ENCODE measurements at regions not wholly inside any gene's neighbourhood (a gene's known extent, or its start where the extent isn't known, plus 50 kb on each side); places are given as distances from the start of the nearest gene placed in this dataset.

- H3K27ac ChIP-seq (ENCODE audit: low read depth, low read length), result no peak overlapping the region
- H3K4me2 ChIP-seq (ENCODE audit: low read depth, low read length, poor library complexity, severe bottlenecking), result no peak overlapping the region
- H3K79me2 ChIP-seq (ENCODE audit: insufficient read depth, low read length), result no peaks in the 10 kb centered on the region
Measured at GRCh38 chr1:93815366-93816110, 63.5 kb downstream of the DNTTIP2 start.

GRCh38 chr1:93814795-93815340 is 64.1 kb downstream of the DNTTIP2 start:
- Histone ChIP-seq H3K4me2 (ENCODE audit: low read depth, low read length, poor library complexity, severe bottlenecking) (no peak overlapping the region), H3K9me2 (replicated peaks; ENCODE audit: insufficient read depth, low read length) (no peaks in the 10 kb centered on the region), H3K4me3 (ENCODE audit: insufficient read depth, low read length, poor library complexity, severe bottlenecking) (no peak overlapping the region), H2AFZ (ENCODE audit: low read depth, low read length, severe bottlenecking) (no peak overlapping the region), H3K27me3 (ENCODE audit: low read length) (no peaks in the 10 kb centered on the region), H3K27ac (ENCODE audit: low read depth, low read length) (no peak overlapping the region), H3K9me3 (ENCODE audit: insufficient read depth, low read length) (no peaks in the 10 kb centered on the region), H3F3A (ENCODE audit: insufficient read depth) (no peaks in the 10 kb centered on the region), H3K9ac (ENCODE audit: low read length) (no peak overlapping the region), H3K79me2 (ENCODE audit: insufficient read depth, low read length) (no peaks in the 10 kb centered on the region), H4K20me1 (ENCODE audit: low read depth, low read length) (no peaks in the 10 kb centered on the region), H3K36me3 (ENCODE audit: low read length) (no peaks in the 10 kb centered on the region)
- TF ChIP-seq CTCF (IDR thresholded peaks at IDR 0.05; ENCODE audit: insufficient read depth, low read length, poor library complexity, severe bottlenecking) (no peak), EZH2phosphoT487 (conservative IDR thresholded peaks at IDR 0.05; ENCODE audit: low read length) (no peak)

More at GRCh38 chr1:93815366-93816110, 63.5 kb downstream of the DNTTIP2 start:
- H4K20me1 ChIP-seq (ENCODE audit: low read depth, low read length), result no peaks in the 10 kb centered on the region
- TF ChIP-seq CTCF (IDR thresholded peaks at IDR 0.05; ENCODE audit: insufficient read depth, low read length, poor library complexity, severe bottlenecking) (no peak), EZH2phosphoT487 (conservative IDR thresholded peaks at IDR 0.05; ENCODE audit: low read length) (no peak)
- H3K9ac ChIP-seq (ENCODE audit: low read length), result no peak overlapping the region
- no peak overlapping the region for H2AFZ ChIP-seq (ENCODE audit: low read depth, low read length, severe bottlenecking)
- no peaks in the 10 kb centered on the region for H3K36me3 ChIP-seq (ENCODE audit: low read length)
- H3K4me3 ChIP-seq (ENCODE audit: insufficient read depth, low read length, poor library complexity, severe bottlenecking), result no peak overlapping the region
- H3K9me2 ChIP-seq (replicated peaks; ENCODE audit: insufficient read depth, low read length), result no peaks in the 10 kb centered on the region
- no peaks in the 10 kb centered on the region for H3K9me3 ChIP-seq (ENCODE audit: insufficient read depth, low read length)
- H3F3A ChIP-seq (ENCODE audit: insufficient read depth), result no peaks in the 10 kb centered on the region
- H3K27me3 ChIP-seq (ENCODE audit: low read length), result no peaks in the 10 kb centered on the region

- H3K9me2 ChIP-seq (replicated peaks; ENCODE audit: insufficient read depth, low read length), result no peaks in the 10 kb centered on the region
- H3F3A ChIP-seq (ENCODE audit: insufficient read depth), result no peaks in the 10 kb centered on the region
- no peaks in the 10 kb centered on the region for H4K20me1 ChIP-seq (ENCODE audit: low read depth, low read length)
- no peak overlapping the region for H2AFZ ChIP-seq (ENCODE audit: low read depth, low read length, severe bottlenecking)
- H3K9ac ChIP-seq (ENCODE audit: low read length), result no peak overlapping the region
- no peak overlapping the region for H3K4me2 ChIP-seq (ENCODE audit: low read depth, low read length, poor library complexity, severe bottlenecking)
- no peaks in the 10 kb centered on the region for H3K36me3 ChIP-seq (ENCODE audit: low read length)
- no peaks in the 10 kb centered on the region for H3K79me2 ChIP-seq (ENCODE audit: insufficient read depth, low read length)
- no peak overlapping the region for H3K27ac ChIP-seq (ENCODE audit: low read depth, low read length)
- no peak overlapping the region for H3K4me3 ChIP-seq (ENCODE audit: insufficient read depth, low read length, poor library complexity, severe bottlenecking)
- TF ChIP-seq CTCF (IDR thresholded peaks at IDR 0.05; ENCODE audit: insufficient read depth, low read length, poor library complexity, severe bottlenecking), result peak; percentile 71
- no peak for TF ChIP-seq EZH2phosphoT487 (conservative IDR thresholded peaks at IDR 0.05; ENCODE audit: low read length)
- H3K9me3 ChIP-seq (ENCODE audit: insufficient read depth, low read length), result no peaks in the 10 kb centered on the region
- H3K27me3 ChIP-seq (ENCODE audit: low read length), result no peaks in the 10 kb centered on the region
Measured at GRCh38 chr1:93814059-93814794, 64.8 kb downstream of the DNTTIP2 start.
